GM12801 (cell line): ENCODE measurements at regions not wholly inside any gene's neighbourhood (a gene's known extent, or its start where the extent isn't known, plus 50 kb on each side); places are given as distances from the start of the nearest gene placed in this dataset.

Experiments
- TF ChIP-seq, protein P1 (sequence below): IDR thresholded peaks from one replicate; pipeline ENCODE4 v1.5.1; 2011; ENCODE audit warnings: control low read depth; ENCODE audit not compliant: insufficient read length; ENCODE audit errors: extremely low read depth

DNA sequence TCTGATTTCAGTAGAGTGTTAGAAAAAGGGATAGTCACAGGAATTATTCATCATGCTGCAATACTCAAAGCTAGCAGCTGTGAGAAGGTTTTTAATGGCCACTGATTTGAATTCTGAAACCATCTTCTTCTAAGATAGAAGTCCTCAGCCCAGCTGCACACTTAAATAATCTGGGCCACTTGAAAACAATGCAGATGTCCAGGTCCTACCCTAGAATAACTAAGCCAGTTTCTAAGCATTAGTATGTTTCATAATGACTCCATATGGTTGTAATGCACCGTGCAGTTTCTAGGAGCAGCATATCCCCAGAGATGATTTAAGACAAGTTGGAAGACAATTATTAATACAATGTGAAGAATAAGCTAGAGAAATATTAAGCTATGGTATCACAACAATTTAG, 159.9 kb upstream of the FBXL17 start:
- TF ChIP-seq, protein P1, sequence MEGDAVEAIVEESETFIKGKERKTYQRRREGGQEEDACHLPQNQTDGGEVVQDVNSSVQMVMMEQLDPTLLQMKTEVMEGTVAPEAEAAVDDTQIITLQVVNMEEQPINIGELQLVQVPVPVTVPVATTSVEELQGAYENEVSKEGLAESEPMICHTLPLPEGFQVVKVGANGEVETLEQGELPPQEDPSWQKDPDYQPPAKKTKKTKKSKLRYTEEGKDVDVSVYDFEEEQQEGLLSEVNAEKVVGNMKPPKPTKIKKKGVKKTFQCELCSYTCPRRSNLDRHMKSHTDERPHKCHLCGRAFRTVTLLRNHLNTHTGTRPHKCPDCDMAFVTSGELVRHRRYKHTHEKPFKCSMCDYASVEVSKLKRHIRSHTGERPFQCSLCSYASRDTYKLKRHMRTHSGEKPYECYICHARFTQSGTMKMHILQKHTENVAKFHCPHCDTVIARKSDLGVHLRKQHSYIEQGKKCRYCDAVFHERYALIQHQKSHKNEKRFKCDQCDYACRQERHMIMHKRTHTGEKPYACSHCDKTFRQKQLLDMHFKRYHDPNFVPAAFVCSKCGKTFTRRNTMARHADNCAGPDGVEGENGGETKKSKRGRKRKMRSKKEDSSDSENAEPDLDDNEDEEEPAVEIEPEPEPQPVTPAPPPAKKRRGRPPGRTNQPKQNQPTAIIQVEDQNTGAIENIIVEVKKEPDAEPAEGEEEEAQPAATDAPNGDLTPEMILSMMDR = no peak

DNA sequence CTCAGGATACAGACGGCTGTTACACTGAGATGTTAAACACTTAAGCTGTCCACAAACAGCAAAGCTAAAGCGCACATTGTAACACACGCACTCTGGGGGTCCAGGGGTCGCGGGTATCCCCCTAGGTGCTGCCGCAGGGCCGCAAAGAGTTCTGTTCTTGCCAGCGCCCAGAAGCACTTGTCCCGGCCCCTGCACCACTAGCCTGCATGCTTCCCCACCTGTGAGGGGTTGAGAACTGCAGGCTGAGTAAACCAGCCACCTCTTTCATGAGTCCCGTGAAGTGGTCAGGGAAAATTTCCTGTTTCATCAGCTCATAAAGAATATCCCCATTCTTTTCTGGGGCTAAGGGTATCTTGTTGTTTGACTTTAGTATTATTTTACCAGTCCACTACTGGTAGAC, 154.4 kb upstream of the FBXL17 start:
- TF ChIP-seq, protein P1 = no peak

DNA sequence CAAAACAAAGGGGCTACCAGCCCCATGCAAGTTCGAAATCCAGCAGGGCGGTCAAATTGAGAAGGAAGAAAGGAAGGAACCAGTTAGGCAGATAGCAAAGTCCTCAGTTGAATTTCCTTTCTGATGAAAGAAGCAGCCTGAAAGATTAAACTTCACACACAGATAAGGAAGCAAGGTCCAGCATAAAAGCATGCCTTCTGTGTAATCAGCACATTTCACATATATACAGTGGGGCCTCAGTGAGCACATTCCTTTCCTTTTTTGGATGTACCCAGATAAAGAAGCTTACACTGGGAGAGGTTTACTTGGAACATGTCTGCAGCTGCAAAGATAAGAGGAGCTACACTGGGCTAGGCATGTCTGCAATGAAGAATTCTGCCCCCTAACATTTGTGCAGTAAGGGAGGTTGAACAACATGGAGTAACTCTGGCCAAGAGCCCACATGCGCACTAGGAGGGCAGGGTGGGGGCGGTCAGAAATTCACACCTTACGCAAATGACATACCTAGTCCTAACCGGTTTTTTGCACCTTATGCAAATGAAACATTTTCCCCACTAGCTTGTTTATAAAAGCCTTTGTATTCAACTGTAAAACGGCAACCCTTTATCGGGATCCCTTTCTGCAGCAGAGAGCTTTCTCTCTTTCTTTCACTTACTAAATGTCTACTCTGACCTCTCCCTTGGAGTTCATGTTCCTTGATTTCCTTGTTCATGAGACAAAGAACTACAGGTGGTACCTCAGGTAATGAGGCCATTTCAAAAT, 149.7 kb upstream of the FBXL17 start:
- TF ChIP-seq, protein P1 = no peak

DNA sequence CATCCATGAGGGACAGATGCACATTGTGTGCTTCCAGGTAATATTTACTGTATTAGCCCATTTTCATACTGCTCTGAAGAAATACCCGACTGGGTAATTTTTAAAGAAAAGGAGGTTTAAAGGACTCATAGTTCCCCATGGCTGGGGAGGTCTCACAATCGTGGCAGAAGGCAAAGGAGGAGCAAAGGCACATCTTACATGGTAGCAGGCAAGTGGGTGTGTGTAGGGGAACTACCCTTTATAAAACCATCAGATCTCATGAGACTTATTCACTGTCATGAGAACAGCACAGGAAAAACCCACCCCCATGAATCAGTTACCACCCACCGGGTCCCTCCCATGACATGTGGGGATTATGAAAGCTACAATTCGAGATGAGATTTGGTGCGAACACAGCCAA, 148.8 kb upstream of the FBXL17 start:
- TF ChIP-seq, protein P1 = no peak

DNA sequence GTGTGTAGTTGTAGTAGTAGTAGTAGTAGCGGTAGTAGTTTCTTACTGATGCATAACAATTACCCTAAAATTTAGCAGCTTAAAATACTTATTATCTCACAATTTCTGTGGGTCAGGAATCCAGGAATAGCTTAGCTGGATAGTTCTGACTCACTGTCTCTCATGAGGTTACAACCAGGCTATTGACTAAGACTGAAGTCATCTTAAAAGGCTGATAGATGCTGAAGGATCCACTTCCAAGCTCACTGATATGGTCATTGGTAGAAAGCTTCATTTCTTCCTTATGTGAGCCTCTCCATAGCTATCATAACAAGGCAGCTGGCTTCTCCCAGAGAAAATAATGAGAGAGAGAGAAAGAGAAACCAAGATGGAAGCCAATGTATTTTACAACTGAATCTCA, 147.5 kb upstream of the FBXL17 start:
- TF ChIP-seq, protein P1 = no peak

DNA sequence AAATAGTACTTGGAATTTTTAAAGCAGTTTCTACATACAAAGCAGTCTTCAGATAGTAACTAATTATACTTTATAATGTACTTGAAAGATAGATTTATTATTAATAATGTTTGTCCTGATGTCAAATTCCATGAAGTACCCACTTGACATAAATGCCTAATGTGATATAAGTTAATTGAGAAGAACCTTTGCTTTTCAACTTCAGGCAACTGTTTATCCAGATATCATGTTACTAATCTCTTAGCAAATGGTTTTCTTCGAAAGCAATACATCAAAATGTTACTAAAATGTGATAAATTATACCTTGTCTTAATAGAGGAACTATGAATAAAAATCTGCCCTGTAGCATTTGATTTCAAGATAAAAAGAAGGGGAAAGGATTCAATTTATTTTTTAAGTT, 146.8 kb upstream of the FBXL17 start:
- TF ChIP-seq, protein P1 = no peak

DNA sequence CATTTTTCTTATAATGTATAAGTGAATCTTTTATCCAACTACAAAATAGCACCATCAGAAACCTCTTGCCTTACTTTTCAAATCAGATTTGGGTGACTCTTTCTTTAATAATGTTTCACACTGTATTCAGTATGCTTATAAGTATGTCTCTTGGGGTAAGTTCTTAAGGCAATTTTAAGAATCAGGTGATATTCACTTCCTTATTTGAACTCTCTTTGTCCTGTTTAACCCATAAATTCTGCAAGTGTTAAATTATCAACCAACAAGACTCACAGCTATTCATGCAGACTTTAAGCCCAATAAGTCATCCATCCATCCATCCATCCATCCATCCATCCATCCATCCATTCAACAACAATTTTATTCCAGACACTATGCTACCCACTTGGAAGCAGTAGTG, 142.7 kb upstream of the FBXL17 start:
- TF ChIP-seq, protein P1 = no peak
